H1 (cell line): ENCODE measurements at regions not wholly inside any gene's neighbourhood (a gene's known extent, or its start where the extent isn't known, plus 50 kb on each side); places are given as distances from the start of the nearest gene placed in this dataset.
A peak's percentile ranks its signal among the peaks of the same experiment; 100 is the strongest.

ENCODE experiments used
- CTCF ChIA-PET: fragments of 300-600 bp; sonication (Branson Sonifier 250); formaldehyde crosslinking; loops from one replicate; lab custom pipeline; 2021; ENCODE audit not compliant: partially characterized antibody; lab: Charles Lee
- POLR2A ChIA-PET: fragments of 300-600 bp; sonication (Branson Sonifier 250); formaldehyde crosslinking; loops from one replicate; lab custom pipeline; 2021; ENCODE audit warnings: inconsistent platforms; ENCODE audit not compliant: partially characterized antibody; lab: Charles Lee
- DNase-seq, 2 experiments: peaks; one replicate each; pipeline versions ENCODE4 v3.0.0 to v3.0.0-alpha.2; 2010 to 2022; ENCODE audit warnings: low spot score in 2 of 2, low read depth in 1 of 2, mixed read lengths in 1 of 2
- FAIRE-seq: peaks from 2 replicates; lab custom pipeline; 2011; peaks lifted over from hg19 to GRCh38; lab: Jason Lieb, UNC
- H2AFZ ChIP-seq: 2 replicates; pipeline ENCODE4 v1.8.1; 2012; ENCODE audit warnings: low read length, inconsistent platforms
- H2AK5ac ChIP-seq: 2 replicates; pipeline ENCODE4 v1.6.1; 2013; ENCODE audit warnings: low read depth, low read length
- H2BK120ac ChIP-seq: replicated peaks from 2 replicates; pipeline ENCODE3; 2013; ENCODE audit warnings: low read depth, low read length, inconsistent platforms
- H2BK12ac ChIP-seq: 2 replicates; pipeline ENCODE4 v1.6.1; 2013; ENCODE audit warnings: low read depth, low read length
- H2BK15ac ChIP-seq: 2 replicates; pipeline ENCODE4 v1.6.1; 2013; ENCODE audit warnings: low read length
- H2BK20ac ChIP-seq: 2 replicates; pipeline ENCODE4 v1.6.1; 2013; ENCODE audit warnings: low read length
- H2BK5ac ChIP-seq: 2 replicates; pipeline ENCODE4 v1.6.1; 2013; ENCODE audit warnings: low read depth, low read length
- H3K14ac ChIP-seq: 2 replicates; pipeline ENCODE4 v1.6.1; 2013; ENCODE audit warnings: inconsistent platforms; ENCODE audit not compliant: insufficient read length
- H3K18ac ChIP-seq: 2 replicates; pipeline ENCODE4 v1.6.1; 2013; ENCODE audit warnings: low read length; ENCODE audit errors: extremely low read depth
- H3K23ac ChIP-seq: 2 replicates; pipeline ENCODE4 v1.6.1; 2013; ENCODE audit warnings: inconsistent platforms; ENCODE audit not compliant: insufficient read length
- H3K23me2 ChIP-seq: 2 replicates; pipeline ENCODE4 v1.6.1; 2013; ENCODE audit warnings: low read depth, low read length
- H3K27ac ChIP-seq: 2 replicates; pipeline ENCODE4 v1.6.1; 2011; ENCODE audit warnings: low read depth, low read length, inconsistent platforms
- H3K27me3 ChIP-seq, 4 experiments: replicated peaks in 1 of 4; 1 replicate in 1 of 4; 2 replicates in 3 of 4; pipeline versions ENCODE4 v1.6.1 to v1.8.1; 2011 to 2013; ENCODE audit warnings: low read length in 3 of 4, mild to moderate bottlenecking in 3 of 4, inconsistent platforms in 2 of 4, mixed read lengths in 2 of 4, moderate library complexity in 1 of 4; ENCODE audit not compliant: control insufficient read depth in 3 of 4, insufficient read depth in 3 of 4; ENCODE audit errors: extremely low read depth in 1 of 4
- H3K36me3 ChIP-seq, 4 experiments: 2 replicates each; pipeline versions ENCODE4 v1.6.1 to v1.8.1; 2011 to 2013; ENCODE audit warnings: mild to moderate bottlenecking in 4 of 4, low read length in 3 of 4, moderate library complexity in 2 of 4, control low read depth in 1 of 4, inconsistent platforms in 1 of 4; ENCODE audit not compliant: insufficient read depth in 4 of 4, control insufficient read depth in 2 of 4
- H3K4ac ChIP-seq: replicated peaks from 2 replicates; pipeline ENCODE3; 2013; ENCODE audit warnings: low read length, low read depth, mixed read lengths, inconsistent platforms; ENCODE audit not compliant: insufficient read length
- H3K4me1 ChIP-seq, 4 experiments: replicated peaks in 1 of 4; 1 replicate in 1 of 4; 2 replicates in 3 of 4; pipeline versions ENCODE4 v1.6.1 to v1.8.1; 2011 to 2013; ENCODE audit warnings: low read length in 3 of 4, inconsistent platforms in 2 of 4, mixed read lengths in 1 of 4; ENCODE audit not compliant: insufficient read depth in 4 of 4, control insufficient read depth in 3 of 4
- H3K4me2 ChIP-seq, 2 experiments: 2 replicates each; pipeline versions ENCODE4 v1.6.1 to v1.8.1; 2011 to 2013; ENCODE audit warnings: low read depth in 2 of 2, low read length in 2 of 2, control low read depth in 1 of 2, inconsistent platforms in 1 of 2, mild to moderate bottlenecking in 1 of 2; ENCODE audit not compliant: insufficient read depth in 1 of 2
- H3K4me3 ChIP-seq, 4 experiments: fragments of 200-600, 300-600 bp in 1 of 4; sonication (generic), shearing (Covaris generic), sonication (Bioruptor Twin) in 1 of 4; 2 replicates each; pipeline versions ENCODE4 v1.5.1 to v1.8.1; 2011 to 2016; ENCODE audit warnings: low read length in 4 of 4, low read depth in 3 of 4, control low read depth in 2 of 4, inconsistent platforms in 2 of 4, mild to moderate bottlenecking in 2 of 4, mixed read lengths in 1 of 4, moderate library complexity in 1 of 4; ENCODE audit not compliant: insufficient read depth in 2 of 4; ENCODE audit errors: extremely low read depth in 1 of 4
- H3K56ac ChIP-seq: replicated peaks from 2 replicates; pipeline ENCODE3; 2013; ENCODE audit warnings: low read depth, mild to moderate bottlenecking, mixed read lengths, low read length, inconsistent platforms; ENCODE audit not compliant: insufficient read length
- H3K79me1 ChIP-seq: 2 replicates; pipeline ENCODE4 v1.6.1; 2013; ENCODE audit warnings: low read depth, low read length, control low read depth
- H3K79me2 ChIP-seq, 2 experiments: 2 replicates each; pipeline versions ENCODE4 v1.6.1 to v1.8.1; 2012 to 2013; ENCODE audit warnings: low read length in 2 of 2, mild to moderate bottlenecking in 2 of 2, inconsistent platforms in 1 of 2; ENCODE audit not compliant: insufficient read depth in 2 of 2, control insufficient read depth in 1 of 2
- H3K9ac ChIP-seq, 4 experiments: replicated peaks in 1 of 4; 1 replicate in 1 of 4; 2 replicates in 3 of 4; pipeline versions ENCODE4 v1.6.1 to v1.8.1; 2011 to 2013; ENCODE audit warnings: low read depth in 3 of 4, low read length in 3 of 4, control low read depth in 2 of 4, mild to moderate bottlenecking in 2 of 4, moderate library complexity in 2 of 4, inconsistent platforms in 1 of 4; ENCODE audit errors: extremely low read depth in 1 of 4
- H3K9me3 ChIP-seq, 2 experiments: 2 replicates each; pipeline versions ENCODE4 v1.6.1 to v1.8.1; 2012 to 2013; ENCODE audit warnings: mild to moderate bottlenecking in 2 of 2, moderate library complexity in 2 of 2, control low read depth in 1 of 2, inconsistent platforms in 1 of 2, low read depth in 1 of 2, low read length in 1 of 2, mixed read lengths in 1 of 2; ENCODE audit not compliant: insufficient read depth in 2 of 2
- H4K20me1 ChIP-seq, 2 experiments: replicated peaks in 1 of 2; 2 replicates each; pipeline versions ENCODE3 to v1.8.1; 2011 to 2013; ENCODE audit warnings: inconsistent platforms in 2 of 2, low read length in 2 of 2, mild to moderate bottlenecking in 1 of 2; ENCODE audit not compliant: insufficient read depth in 2 of 2, control insufficient read depth in 1 of 2
- H4K5ac ChIP-seq: 2 replicates; pipeline ENCODE4 v1.6.1; 2013; ENCODE audit warnings: low read length, low read depth, mixed read lengths, inconsistent platforms; ENCODE audit not compliant: insufficient read length
- H4K8ac ChIP-seq: 2 replicates; pipeline ENCODE4 v1.8.0; 2013; ENCODE audit warnings: mild to moderate bottlenecking, moderate library complexity, low read length, inconsistent platforms; ENCODE audit not compliant: insufficient read depth; ENCODE audit errors: extremely low read depth
- H4K91ac ChIP-seq: replicated peaks from 2 replicates; pipeline ENCODE3; 2013; ENCODE audit warnings: low read length, mixed read lengths, inconsistent platforms; ENCODE audit not compliant: insufficient read length
- CTBP2 ChIP-seq: IDR thresholded peaks from 2 replicates; pipeline ENCODE4 v1.7.0; 2011; ENCODE audit warnings: borderline replicate concordance, mild to moderate bottlenecking, moderate library complexity, mixed read lengths, low read length; ENCODE audit not compliant: insufficient read depth, insufficient read length
- GABPA ChIP-seq: IDR thresholded peaks from 2 replicates; pipeline ENCODE4 v1.6.1; 2011; ENCODE audit warnings: mild to moderate bottlenecking, low read length, moderate library complexity, borderline replicate concordance; ENCODE audit not compliant: insufficient read depth
- WGBS, 2 experiments: shearing (Covaris generic) in 1 of 2; methylation state at CpG; one replicate each; pipeline versions ENCODE4 v1.1.6 to v1.1.7; 2013 to 2015; ENCODE audit warnings: low lambda C conversion rate in 2 of 2, mixed read lengths in 2 of 2, inconsistent platforms in 1 of 2, low coverage in 1 of 2, missing lambda C conversion rate in 1 of 2; ENCODE audit not compliant: insufficient replicate concordance in 2 of 2, insufficient coverage in 1 of 2, insufficient read length in 1 of 2; ENCODE audit errors: extremely low coverage in 1 of 2, missing lambda C conversion rate in 1 of 2; 5-methylcytosine and 5-hydroxymethylcytosine counted together

DNA sequence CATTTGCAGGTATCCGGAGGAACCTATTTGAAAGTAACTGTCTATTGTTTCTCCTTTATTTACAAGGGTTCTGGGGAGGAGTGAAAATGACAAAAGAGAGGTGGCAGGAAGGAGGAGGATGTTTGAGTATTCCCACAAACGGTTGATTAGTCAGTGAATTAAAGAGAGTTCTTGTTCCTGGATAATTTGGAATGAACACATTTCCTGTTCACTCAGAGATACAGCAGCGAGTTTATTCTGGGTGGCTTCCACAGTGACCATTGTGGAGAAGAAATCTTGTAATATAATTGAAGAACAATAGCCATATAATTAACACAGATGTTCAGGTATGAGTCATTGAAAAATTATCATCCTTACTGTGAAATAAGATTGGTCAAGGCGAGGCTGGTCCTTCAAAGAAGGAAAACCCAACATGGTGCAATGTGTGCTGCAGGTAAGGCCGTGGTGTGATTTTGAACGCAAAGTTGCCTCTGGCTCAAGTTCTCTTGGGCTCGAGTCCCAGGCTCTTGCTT lies 77.3 kb downstream of the NFKBIZ start:
- Histone ChIP-seq H3K18ac (no peak overlapping the region), H3K4ac (no peak overlapping the region), H2BK15ac (no peak overlapping the region), H2BK120ac (no peak overlapping the region), H3K36me3 (no peaks in the 10 kb centered on the region), H4K8ac (no peak overlapping the region), H3K27me3 (no peaks in the 10 kb centered on the region), H4K20me1 (no peaks in the 10 kb centered on the region), H2AK5ac (no peak overlapping the region), H4K5ac (no peak overlapping the region), H3K79me1 (no peaks in the 10 kb centered on the region), H3K4me3 (no peak overlapping the region), H3K79me2 (no peaks in the 10 kb centered on the region), H3K23me2 (no peaks in the 10 kb centered on the region), H4K91ac (no peak overlapping the region)
- CTCF ChIA-PET: no interaction called here
- FAIRE-seq: no peak
- POLR2A ChIA-PET: no interaction called here
- TF ChIP-seq GABPA (no peak), CTBP2 (no peak)
- TF ChIP-seq, all 59 proteins: peak for 0
- no peak overlapping the region for H3K14ac ChIP-seq
- H2AFZ ChIP-seq: 0 out of 2 replicates have a peak overlapping the region, but pooled peaks have one; percentile 7
- H3K56ac ChIP-seq: no peak overlapping the region
- no peak overlapping the region for H3K4me2 ChIP-seq
- no peak overlapping the region for H2BK5ac ChIP-seq
- no peak for DNase-seq
- no peaks in the 10 kb centered on the region for H3K9me3 ChIP-seq
- no peaks in the 10 kb centered on the region; a peak in 1 of 7 replicates for H3K4me1 ChIP-seq
- no peak overlapping the region for H3K23ac ChIP-seq
- no peak overlapping the region for H3K9ac ChIP-seq
- no peak overlapping the region for H2BK20ac ChIP-seq
- no peak overlapping the region for H3K27ac ChIP-seq
- 72% methylated on average over 7 of the region's 7 CpGs; no CpG with 5 or more reads in 1 of the 2 experiments for WGBS, 2 experiments
- H2BK12ac ChIP-seq: no peak overlapping the region
